GM18505 (cell line): ENCODE measurements at regions not wholly inside any gene's neighbourhood (a gene's known extent, or its start where the extent isn't known, plus 50 kb on each side); places are given as distances from the start of the nearest gene placed in this dataset.

Experiments
- ATAC-seq: cut with Tn5 transposase; IDR thresholded peaks from one replicate; pipeline ENCODE4 v1.9.1; 2021; ENCODE audit not compliant: unreplicated experiment
- POLR2A ChIP-seq: IDR thresholded peaks from 4 replicates; pipeline ENCODE4 v1.6.1; 2011; ENCODE audit warnings: borderline replicate concordance; ENCODE audit not compliant: insufficient read depth, insufficient read length; ENCODE audit errors: extremely low read depth

GRCh38 chr18:8479789-8480188 is 129.4 kb upstream of the RAB12 start:
- no peak for TF ChIP-seq POLR2A
- no peak for ATAC-seq

GRCh38 chr18:8480506-8481328 is 128.5 kb upstream of the RAB12 start:
- no peak for ATAC-seq
- TF ChIP-seq POLR2A: no peak

GRCh38 chr18:8484951-8485350 is 124.3 kb upstream of the RAB12 start:
- ATAC-seq: no peak
- TF ChIP-seq POLR2A: no peak

GRCh38 chr18:8489761-8490160 is 119.5 kb upstream of the RAB12 start:
- no peak for TF ChIP-seq POLR2A
- ATAC-seq: no peak

- no peak for ATAC-seq
- TF ChIP-seq POLR2A: no peak
These were observed 117.7 kb upstream of the RAB12 start for GRCh38 chr18:8491516-8491915.

GRCh38 chr18:8493141-8493540 is 116.1 kb upstream of the RAB12 start:
- no peak for TF ChIP-seq POLR2A
- ATAC-seq: no peak

GRCh38 chr18:8496186-8496585 is 113.1 kb upstream of the RAB12 start:
- no peak for TF ChIP-seq POLR2A
- ATAC-seq: no peak

- ATAC-seq: no peak
- TF ChIP-seq POLR2A: no peak
These were observed 110.3 kb upstream of the RAB12 start for GRCh38 chr18:8498905-8499304.

GRCh38 chr18:8499810-8500675 is 109.2 kb upstream of the RAB12 start:
- no peak for TF ChIP-seq POLR2A
- no peak for ATAC-seq

GRCh38 chr18:8501044-8501443 is 108.2 kb upstream of the RAB12 start:
- no peak for ATAC-seq
- no peak for TF ChIP-seq POLR2A

GRCh38 chr18:8503248-8503647 is 106.0 kb upstream of the RAB12 start:
- no peak for TF ChIP-seq POLR2A
- no peak for ATAC-seq

- ATAC-seq: no peak
- no peak for TF ChIP-seq POLR2A
These were observed 104.8 kb upstream of the RAB12 start for GRCh38 chr18:8504424-8504823.

GRCh38 chr18:8504880-8505435 is 104.3 kb upstream of the RAB12 start:
- TF ChIP-seq POLR2A: no peak
- ATAC-seq: no peak
